ENCODE measurements at regions not wholly inside any gene's neighbourhood (a gene's known extent, or its start where the extent isn't known, plus 50 kb on each side); places are given as distances from the start of the nearest gene placed in this dataset.

- no peaks in the 10 kb centered on the region for H3K36me3 ChIP-seq
- H3K9me3 ChIP-seq: no peaks in the 10 kb centered on the region
- no peak overlapping the region for H3K4me3 ChIP-seq
- intact Hi-C loops (cut with DNase I; ENCODE audit: low total_unique reads): no loop called here
- no peak for DNase-seq
- no peaks in the 10 kb centered on the region for H3K4me1 ChIP-seq
- TF ChIP-seq POLR2A (IDR thresholded peaks at IDR 0.05) (no peak), CTCF (IDR thresholded peaks at IDR 0.05) (no peak)
- no peaks in the 10 kb centered on the region for H3K27me3 ChIP-seq
- no peak overlapping the region for H3K27ac ChIP-seq
These were observed 68.8 kb upstream of the AGBL1 start for GRCh38 chr15:86010891-86011290.

GRCh38 chr15:86014016-86014415, 65.7 kb upstream of the AGBL1 start:
- intact Hi-C loops (cut with DNase I; ENCODE audit: low total_unique reads): no loop called here
- DNase-seq: no peak

GRCh38 chr15:86016750-86017149, 62.9 kb upstream of the AGBL1 start:
- Histone ChIP-seq H3K27ac (no peak overlapping the region), H3K9me3 (no peaks in the 10 kb centered on the region), H3K36me3 (no peaks in the 10 kb centered on the region), H3K27me3 (no peaks in the 10 kb centered on the region), H3K4me1 (no peaks in the 10 kb centered on the region), H3K4me3 (no peak overlapping the region)
- intact Hi-C loops (cut with DNase I; ENCODE audit: low total_unique reads): no loop called here
- DNase-seq: no peak
- TF ChIP-seq CTCF (IDR thresholded peaks at IDR 0.05) (no peak), POLR2A (IDR thresholded peaks at IDR 0.05) (no peak)

More at GRCh38 chr15:86014016-86014415, 65.7 kb upstream of the AGBL1 start:
- no peaks in the 10 kb centered on the region for H3K27me3 ChIP-seq
- H3K9me3 ChIP-seq: no peaks in the 10 kb centered on the region
- TF ChIP-seq CTCF (IDR thresholded peaks at IDR 0.05) (no peak), POLR2A (IDR thresholded peaks at IDR 0.05) (no peak)
- H3K27ac ChIP-seq: no peak overlapping the region
- no peaks in the 10 kb centered on the region for H3K36me3 ChIP-seq
- no peaks in the 10 kb centered on the region for H3K4me1 ChIP-seq
- no peak overlapping the region for H3K4me3 ChIP-seq

GRCh38 chr15:86018679-86019078, 61.0 kb upstream of the AGBL1 start:
- Histone ChIP-seq H3K27me3 (no peaks in the 10 kb centered on the region), H3K36me3 (no peaks in the 10 kb centered on the region), H3K27ac (no peak overlapping the region), H3K9me3 (no peaks in the 10 kb centered on the region), H3K4me1 (no peaks in the 10 kb centered on the region), H3K4me3 (no peak overlapping the region)
- intact Hi-C loops (cut with DNase I; ENCODE audit: low total_unique reads): no loop called here
- no peak for DNase-seq
- TF ChIP-seq POLR2A (IDR thresholded peaks at IDR 0.05) (no peak), CTCF (IDR thresholded peaks at IDR 0.05) (no peak)

- Histone ChIP-seq H3K27ac (no peak overlapping the region), H3K4me1 (no peaks in the 10 kb centered on the region), H3K9me3 (no peaks in the 10 kb centered on the region), H3K27me3 (no peaks in the 10 kb centered on the region), H3K36me3 (no peaks in the 10 kb centered on the region), H3K4me3 (no peak overlapping the region)
- TF ChIP-seq CTCF (IDR thresholded peaks at IDR 0.05): no peak
- TF ChIP-seq POLR2A (IDR thresholded peaks at IDR 0.05): no peak
- intact Hi-C loops (cut with DNase I; ENCODE audit: low total_unique reads): no loop called here
- DNase-seq: peak in 1 of 2 donors; percentile 35
These were observed 58.1 kb upstream of the AGBL1 start for GRCh38 chr15:86021281-86022264.

Data from uterus (tissue), 3 donors.